A549 (cell line): ENCODE measurements at regions not wholly inside any gene's neighbourhood (a gene's known extent, or its start where the extent isn't known, plus 50 kb on each side); places are given as distances from the start of the nearest gene placed in this dataset.

Experiments
- ATAC-seq, 2 experiments: fragments of 200-7000 bp in 1 of 2; fragments of >200 bp in 1 of 2; cut with Nextera tagmentation in 1 of 2; cut with Tn5 transposase in 1 of 2; 3 replicates each; pipeline versions ENCODE4 v1.8.0 to v1.9.1; 2018 to 2020; ENCODE audit warnings: mild to moderate bottlenecking in 1 of 2, moderate library complexity in 1 of 2
- CTCF ChIA-PET: fragments of 300-600 bp; sonication (Branson Sonifier 250); formaldehyde crosslinking; extraction: SDS; loops from one replicate; lab custom pipeline; 2021; ENCODE audit warnings: antibody characterized with exemption, inconsistent platforms; lab: Yijun Ruan, JAX
- POLR2A ChIA-PET: fragments of 350-600 bp; formaldehyde crosslinking; extraction: SDS; loops from one replicate; lab custom pipeline; 2021; ENCODE audit warnings: antibody characterized with exemption, inconsistent platforms; lab: Yijun Ruan, JAX
- DNase-seq, 2 experiments: peaks; one replicate each; pipeline versions ENCODE4 v3.0.0 to v3.0.0-alpha.2; 2011 to 2016; ENCODE audit warnings: low read depth in 1 of 2, low spot score in 1 of 2
- FAIRE-seq: peaks from 2 replicates; lab custom pipeline; 2011; peaks lifted over from hg19 to GRCh38; lab: Jason Lieb, UNC
- H3K27ac ChIP-seq, 2 experiments: fragments of >200 bp; sonication (Bioruptor Twin); formaldehyde crosslinking; 3 replicates each; pipeline ENCODE4 v1.5.1; 2016 to 2017
- H3K4me1 ChIP-seq: fragments of >200 bp; sonication (Bioruptor Twin); formaldehyde crosslinking; 3 replicates; pipeline ENCODE4 v1.6.1; 2016
- H3K4me2 ChIP-seq: fragments of >200 bp; sonication (Bioruptor Twin); formaldehyde crosslinking; 3 replicates; pipeline ENCODE4 v1.6.1; 2016
- H3K4me3 ChIP-seq: fragments of >200 bp; sonication (Bioruptor Twin); formaldehyde crosslinking; 3 replicates; pipeline ENCODE4 v1.5.1; 2016
- H3K9me3 ChIP-seq: fragments of >200 bp; sonication (Bioruptor Twin); formaldehyde crosslinking; 3 replicates; pipeline ENCODE4 v1.6.1; 2016
- ATOH8 ChIP-seq: fragments of 250-450 bp; sonication (Bioruptor Pico); IDR thresholded peaks from 2 replicates; pipeline ENCODE4 v1.5.0; 2020; ENCODE audit warnings: low read depth, mild to moderate bottlenecking, moderate library complexity
- BCL3 ChIP-seq: fragments of >200 bp; sonication (Bioruptor Twin); formaldehyde crosslinking; IDR thresholded peaks from 3 replicates; pipeline ENCODE4 v1.6.1; 2016
- CBX8 ChIP-seq: fragments of 200-600 bp; sonication (generic); IDR thresholded peaks from 2 replicates; pipeline ENCODE4 v1.6.1; 2016
- CEBPB ChIP-seq, 2 experiments: fragments of >200 bp in 1 of 2; sonication (Bioruptor Twin) in 1 of 2; formaldehyde crosslinking in 1 of 2; IDR thresholded peaks; 2 replicates each; pipeline ENCODE4 v1.6.1; 2012 to 2016
- CTCF ChIP-seq: fragments of >200 bp; sonication (Bioruptor Twin); formaldehyde crosslinking; IDR thresholded peaks from 3 replicates; pipeline ENCODE4 v1.5.1; 2016
- EP300 ChIP-seq, 2 experiments: fragments of >200 bp; sonication (Bioruptor Twin); formaldehyde crosslinking; IDR thresholded peaks; 2 replicates in 1 of 2; 3 replicates in 1 of 2; pipeline ENCODE4 v1.6.1; 2016 to 2017
- ESRRA ChIP-seq: fragments of 150-350 bp; IDR thresholded peaks from 2 replicates; pipeline ENCODE4 v1.6.1; 2014; ENCODE audit warnings: mild to moderate bottlenecking, low read length, borderline replicate concordance
- FOSB ChIP-seq: fragments of 250-450 bp; sonication (Bioruptor Pico); IDR thresholded peaks from 2 replicates; pipeline ENCODE4 v1.5.0; 2020; ENCODE audit warnings: mild to moderate bottlenecking, moderate library complexity
- FOSL2 ChIP-seq, 2 experiments: fragments of 450-650 bp in 1 of 2; fragments of >200 bp in 1 of 2; sonication (Bioruptor Twin) in 1 of 2; formaldehyde crosslinking; IDR thresholded peaks; 2 replicates each; pipeline versions ENCODE4 v1.5.0 to v1.6.1; 2016 to 2020; ENCODE audit warnings: mild to moderate bottlenecking in 1 of 2, moderate library complexity in 1 of 2
- HOXB5 ChIP-seq: fragments of 250-450 bp; sonication (Bioruptor Pico); IDR thresholded peaks from 2 replicates; pipeline ENCODE4 v1.5.0; 2020; ENCODE audit warnings: mild to moderate bottlenecking, moderate library complexity
- JUNB ChIP-seq: fragments of >200 bp; sonication (Bioruptor Twin); formaldehyde crosslinking; IDR thresholded peaks from 2 replicates; pipeline ENCODE4 v1.6.1; 2016
- KDM5A ChIP-seq: fragments of 200-600 bp; sonication (generic); IDR thresholded peaks from 2 replicates; pipeline ENCODE4 v1.6.1; 2016; ENCODE audit warnings: antibody characterized with exemption, mild to moderate bottlenecking
- NFE2L2 ChIP-seq: fragments of 150-350 bp; conservative IDR thresholded peaks from 2 replicates; pipeline ENCODE4 v1.6.1; 2014; ENCODE audit warnings: low read length
- PHF8 ChIP-seq: fragments of 200-600 bp; sonication (generic); IDR thresholded peaks from 2 replicates; pipeline ENCODE4 v1.6.1; 2016; ENCODE audit warnings: low read depth, mild to moderate bottlenecking, antibody characterized with exemption, moderate library complexity, borderline replicate concordance
- POLR2A ChIP-seq: IDR thresholded peaks from 2 replicates; pipeline ENCODE4 v1.6.1; 2012; ENCODE audit warnings: mild to moderate bottlenecking, low read length
- POLR2AphosphoS2 ChIP-seq: conservative IDR thresholded peaks from 2 replicates; pipeline ENCODE4 v1.6.1; 2012; ENCODE audit warnings: low read length, improper control_type of control experiment, inconsistent platforms
- RAD21 ChIP-seq, 2 experiments: fragments of >200 bp in 1 of 2; sonication (Bioruptor Twin) in 1 of 2; formaldehyde crosslinking in 1 of 2; IDR thresholded peaks in 1 of 2; conservative IDR thresholded peaks in 1 of 2; 2 replicates in 1 of 2; 3 replicates in 1 of 2; pipeline ENCODE4 v1.6.1; 2012 to 2018; ENCODE audit warnings: inconsistent platforms in 1 of 2
- RCOR1 ChIP-seq: fragments of 150-350 bp; IDR thresholded peaks from 2 replicates; pipeline ENCODE4 v1.6.1; 2014; ENCODE audit warnings: antibody characterized with exemption, low read length, low read depth
- RFX5 ChIP-seq: fragments of 450-650 bp; IDR thresholded peaks from 2 replicates; pipeline ENCODE4 v1.7.1; 2014; ENCODE audit warnings: antibody characterized with exemption, mild to moderate bottlenecking, moderate library complexity
- SREBF2 ChIP-seq: fragments of 450-650 bp; IDR thresholded peaks from 2 replicates; pipeline ENCODE4 v1.6.1; 2014; ENCODE audit warnings: mild to moderate bottlenecking, moderate library complexity
- TP53 ChIP-seq: fragments of 250-450 bp; sonication (Bioruptor Pico); IDR thresholded peaks from 2 replicates; pipeline ENCODE4 v1.5.0; 2021; ENCODE audit warnings: mild to moderate bottlenecking, moderate library complexity
- ZC3H11A ChIP-seq: fragments of 450-650 bp; IDR thresholded peaks from 2 replicates; pipeline ENCODE4 v1.6.1; 2014; ENCODE audit warnings: antibody characterized with exemption, mild to moderate bottlenecking
- WGBS: methylation state at CpG from one replicate; pipeline ENCODE4 v1.1.6; 2017; ENCODE audit errors: missing lambda C conversion rate; 5-methylcytosine and 5-hydroxymethylcytosine counted together

- no peak overlapping the region for H3K4me2 ChIP-seq
- 41% methylated on average over 4 of the region's 4 CpGs for WGBS
- CTCF ChIA-PET = no interaction called here
- no peak for DNase-seq
- no peak for FAIRE-seq
- no peak overlapping the region for H3K27ac ChIP-seq
- no peak for TF ChIP-seq SREBF2
- no peak for TF ChIP-seq RCOR1
- TF ChIP-seq BCL3 = no peak
- no peak for TF ChIP-seq CTCF
- TF ChIP-seq TP53 (CRISPR knock-in tag) = no peak
- ATAC-seq = no peak
- H3K4me3 ChIP-seq = no peak overlapping the region
- H3K4me1 ChIP-seq = no peaks in the 10 kb centered on the region
- POLR2A ChIA-PET = no interaction called here
- no peaks in the 10 kb centered on the region for H3K9me3 ChIP-seq
Observed at GRCh38 chr18:2139691-2140090, 431.6 kb downstream of the METTL4 start.

- FAIRE-seq (no peak), DNase-seq (no peak), ATAC-seq (no peak)
- Histone ChIP-seq H3K4me2 (no peak overlapping the region), H3K9me3 (no peaks in the 10 kb centered on the region), H3K27ac (no peak overlapping the region), H3K4me3 (no peak overlapping the region), H3K4me1 (no peaks in the 10 kb centered on the region)
- ChIA-PET POLR2A (no interaction called here), CTCF (interaction anchor here (1.0 kb wide), 1 partner anchor 39 kb away, joined by 3 read pairs; no protein-coding TSS in a partner anchor)
- 0% methylated on average over 1 of the region's 1 CpG for WGBS
- TF ChIP-seq EP300 (IDR thresholded peaks at IDR 0.05) (no peak), RAD21 (conservative IDR thresholded peaks at IDR 0.05 in 1 of 2, IDR thresholded peaks at IDR 0.05 in 1 of 2) (no peak), KDM5A (no peak), CBX8 (no peak)
Observed at GRCh38 chr18:2143636-2144035, 427.7 kb downstream of the METTL4 start.

GRCh38 chr18:2144811-2145210 is 426.5 kb downstream of the METTL4 start:
- no peak for TF ChIP-seq CEBPB (IDR thresholded peaks at IDR 0.05)
- TF ChIP-seq POLR2AphosphoS2 = no peak
- no peak for TF ChIP-seq HOXB5 (CRISPR knock-in tag)
- TF ChIP-seq PHF8 = no peak
- TF ChIP-seq NFE2L2 = no peak
- TF ChIP-seq ZC3H11A = no peak
- TF ChIP-seq RFX5 = no peak
- TF ChIP-seq POLR2A = no peak
- no peak for TF ChIP-seq ATOH8 (CRISPR knock-in tag)
- TF ChIP-seq ESRRA = no peak
- TF ChIP-seq JUNB = no peak
- TF ChIP-seq FOSL2 (IDR thresholded peaks at IDR 0.05) = no peak
- TF ChIP-seq FOSL2 (CRISPR knock-in tag; IDR thresholded peaks at IDR 0.05) = no peak
- no peak for TF ChIP-seq FOSB (CRISPR knock-in tag)
- no peak for ATAC-seq
- no peak overlapping the region for H3K27ac ChIP-seq
- FAIRE-seq = no peak
- ChIA-PET POLR2A (no interaction called here), CTCF (no interaction called here)
- DNase-seq = no peak
- 10% methylated on average over 3 of the region's 3 CpGs for whole genome bisulfite sequencing
- H3K4me3 ChIP-seq = no peak overlapping the region
- no peaks in the 10 kb centered on the region for H3K9me3 ChIP-seq
- H3K4me2 ChIP-seq = no peak overlapping the region
- H3K4me1 ChIP-seq = no peaks in the 10 kb centered on the region
